Adipocyte (in vitro differentiated cells): ENCODE measurements at regions not wholly inside any gene's neighbourhood (a gene's known extent, or its start where the extent isn't known, plus 50 kb on each side); places are given as distances from the start of the nearest gene placed in this dataset.
"Not testable (repeated sequence)": the region's sequence is repeated elsewhere in the genome, so short reads cannot be mapped to it uniquely, and the experiment has no call there.

Experiments
- DNase-seq: peaks from one replicate; pipeline ENCODE4 v3.0.0-alpha.2; 2015; ENCODE audit warnings: low read depth
- H3K27me3 ChIP-seq: replicated peaks from 2 replicates; pipeline ENCODE4 v1.7.0; 2013; ENCODE audit warnings: mild to moderate bottlenecking, low read length, moderate library complexity; ENCODE audit not compliant: control insufficient read depth, insufficient read depth
- H3K36me3 ChIP-seq: 2 replicates; pipeline ENCODE4 v1.7.0; 2013; ENCODE audit warnings: low read length, mild to moderate bottlenecking, moderate library complexity; ENCODE audit not compliant: control insufficient read depth, insufficient read depth, severe bottlenecking
- H3K4me1 ChIP-seq: 2 replicates; pipeline ENCODE4 v1.7.0; 2013; ENCODE audit warnings: mild to moderate bottlenecking, low read length, moderate library complexity; ENCODE audit not compliant: control insufficient read depth, insufficient read depth
- H3K4me3 ChIP-seq: 2 replicates; pipeline ENCODE4 v1.7.0; 2013; ENCODE audit warnings: mild to moderate bottlenecking, low read length, moderate library complexity
- H3K9ac ChIP-seq: 2 replicates; pipeline ENCODE4 v1.7.0; 2013; ENCODE audit warnings: mild to moderate bottlenecking, low read length, moderate library complexity
- H3K9me3 ChIP-seq: 2 replicates; pipeline ENCODE4 v1.7.0; 2013; ENCODE audit warnings: mild to moderate bottlenecking, low read length, moderate library complexity; ENCODE audit not compliant: control insufficient read depth

DNA sequence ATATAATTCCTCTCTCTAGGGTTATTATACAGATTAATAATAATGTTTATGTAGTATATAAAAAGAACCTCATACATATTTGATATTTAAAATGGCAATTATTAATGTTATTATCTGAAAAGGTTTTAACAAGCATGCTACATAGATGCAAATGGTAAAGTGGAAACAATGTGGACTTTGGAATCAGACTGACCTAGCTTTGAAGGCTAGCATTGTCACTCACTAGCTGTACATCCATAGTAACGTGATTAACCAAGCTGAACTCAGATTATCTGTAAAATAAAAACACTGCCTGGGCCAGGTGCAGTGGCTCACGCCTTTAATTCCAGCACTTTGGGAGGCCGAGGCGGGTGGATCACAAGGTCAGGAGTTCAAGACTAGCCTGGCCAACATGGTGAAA lies 233.7 kb upstream of the SPRY1 start:
- H3K9me3 ChIP-seq = no peaks in the 10 kb centered on the region
- DNase-seq = no peak
- H3K4me3 ChIP-seq = no peak overlapping the region
- H3K36me3 ChIP-seq = no peaks in the 10 kb centered on the region
- peaks cover under 1% of the 10 kb centered on the region for H3K4me1 ChIP-seq
- no peak overlapping the region for H3K9ac ChIP-seq
- no peaks in the 10 kb centered on the region for H3K27me3 ChIP-seq

DNA sequence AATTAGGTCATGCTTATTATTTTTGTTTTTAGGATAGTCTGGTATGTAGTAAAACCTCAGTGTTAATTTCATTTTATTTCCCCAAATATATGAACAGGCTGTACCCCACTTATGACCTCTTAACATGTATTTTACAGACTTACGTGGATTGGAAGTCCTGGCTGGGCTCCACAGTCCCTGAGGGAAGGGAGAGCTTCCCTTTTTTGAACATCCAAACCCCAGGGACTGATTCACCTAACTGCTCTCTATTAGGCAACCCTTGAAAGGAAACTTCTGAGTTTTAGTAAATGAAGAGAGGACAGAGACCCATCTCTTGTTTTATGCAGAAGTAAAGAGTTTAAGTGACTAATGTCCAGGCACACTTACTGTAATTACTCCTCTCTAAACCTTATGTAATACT lies 233.1 kb upstream of the SPRY1 start:
- H3K9ac ChIP-seq = no peak overlapping the region

DNA sequence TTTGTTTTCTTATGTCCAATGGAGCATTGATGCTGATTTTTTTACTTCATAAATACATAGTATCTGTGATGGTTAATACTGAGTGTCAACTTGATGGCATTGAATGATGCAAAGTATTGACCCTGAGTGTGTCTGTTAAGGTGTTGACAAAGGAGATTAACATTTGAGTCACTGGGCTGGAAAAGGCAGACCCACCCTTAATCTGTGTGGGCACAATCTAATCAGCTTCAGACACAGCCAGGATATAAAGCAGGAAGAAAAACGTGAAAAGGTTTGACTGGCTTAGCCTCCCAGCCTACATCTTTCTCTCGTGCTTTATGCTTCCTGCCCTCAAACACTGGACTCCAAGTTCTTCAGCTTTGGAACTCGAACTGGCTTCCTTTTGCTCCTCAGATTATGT lies 230.6 kb upstream of the SPRY1 start:
- H3K9ac ChIP-seq = no peak overlapping the region
- H3K4me3 ChIP-seq = no peak overlapping the region
- H3K36me3 ChIP-seq = no peaks in the 10 kb centered on the region
- no peaks in the 10 kb centered on the region for H3K27me3 ChIP-seq
- no peak for DNase-seq
- H3K4me1 ChIP-seq = peaks cover 3% of the 10 kb centered on the region
- H3K9me3 ChIP-seq = no peaks in the 10 kb centered on the region

More for the DNA sequence above, 233.1 kb upstream of the SPRY1 start:
- DNase-seq = no peak
- Histone ChIP-seq H3K4me3 (no peak overlapping the region), H3K9me3 (no peaks in the 10 kb centered on the region), H3K4me1 (peaks cover 3% of the 10 kb centered on the region), H3K36me3 (no peaks in the 10 kb centered on the region), H3K27me3 (no peaks in the 10 kb centered on the region)

DNA sequence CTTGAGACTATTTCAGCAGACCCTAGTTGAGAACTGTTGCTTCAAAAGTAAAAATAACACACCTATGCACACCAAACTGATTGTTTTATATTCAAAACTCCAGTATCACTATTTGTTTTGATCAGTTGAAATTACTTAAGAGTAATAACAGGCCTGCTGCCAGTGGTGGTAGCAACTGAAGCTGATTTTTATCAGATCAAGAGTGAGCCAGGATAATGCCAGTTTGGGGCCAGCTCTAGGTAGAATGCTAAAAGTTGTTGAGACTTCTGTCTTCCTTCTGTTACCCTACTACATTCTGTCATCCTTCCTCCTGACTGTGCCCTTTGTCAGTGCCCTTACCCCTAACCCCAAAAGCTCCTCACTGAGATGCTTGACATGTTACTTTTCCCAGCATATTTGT lies 228.7 kb upstream of the SPRY1 start:
- Histone ChIP-seq H3K4me1 (peaks cover 3% of the 10 kb centered on the region), H3K27me3 (no peaks in the 10 kb centered on the region), H3K4me3 (no peak overlapping the region), H3K9me3 (no peaks in the 10 kb centered on the region), H3K9ac (no peak overlapping the region), H3K36me3 (no peaks in the 10 kb centered on the region)
- no peak for DNase-seq

DNA sequence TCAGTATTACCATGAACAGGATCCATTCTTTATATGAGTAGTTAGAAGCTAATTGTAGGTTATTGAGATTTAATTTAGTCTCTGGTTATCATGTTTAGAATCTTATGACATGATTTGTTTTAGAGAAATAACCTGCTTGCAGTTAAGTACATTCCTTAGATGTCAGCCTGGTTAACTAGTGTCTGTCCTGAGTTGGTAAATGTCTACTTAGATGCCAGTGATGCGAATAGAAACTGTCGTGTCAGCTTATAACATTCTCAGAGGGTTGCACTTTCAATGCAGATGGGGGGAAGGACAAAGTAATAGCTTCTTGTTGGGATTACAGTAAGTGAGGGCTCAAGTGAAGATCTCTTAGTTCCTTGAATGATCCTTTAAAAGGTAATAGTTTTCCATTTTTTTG lies 227.8 kb upstream of the SPRY1 start:
- H3K4me3 ChIP-seq = no peak overlapping the region
- no peaks in the 10 kb centered on the region for H3K36me3 ChIP-seq
- H3K4me1 ChIP-seq = peaks cover 3% of the 10 kb centered on the region
- DNase-seq = peak; percentile 6
- H3K9me3 ChIP-seq = peaks cover 3% of the 10 kb centered on the region
- H3K9ac ChIP-seq = no peak overlapping the region
- H3K27me3 ChIP-seq = no peaks in the 10 kb centered on the region

DNA sequence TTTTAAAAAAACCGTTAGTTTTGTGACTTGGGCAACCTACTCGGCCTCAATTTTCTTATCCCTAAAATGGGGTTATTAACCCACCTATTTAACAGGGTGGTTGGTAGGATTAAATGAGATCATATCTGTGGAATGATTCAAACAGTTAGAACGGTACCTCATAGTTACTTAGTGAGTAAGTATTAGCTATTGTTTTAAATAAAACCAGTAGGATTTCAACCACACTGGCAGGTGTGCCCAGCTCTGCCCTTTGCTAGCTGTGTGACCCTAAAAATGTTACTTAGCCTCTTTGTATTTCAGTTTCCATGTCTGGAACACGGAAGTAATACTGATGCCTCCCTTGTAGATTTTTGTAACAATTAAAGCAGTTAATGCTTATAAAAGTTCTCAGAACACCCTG lies 225.8 kb upstream of the SPRY1 start:
- Histone ChIP-seq H3K9ac (no peak overlapping the region), H3K9me3 (peaks cover 8% of the 10 kb centered on the region), H3K4me1 (peaks cover 3% of the 10 kb centered on the region), H3K4me3 (no peak overlapping the region), H3K36me3 (no peaks in the 10 kb centered on the region), H3K27me3 (no peaks in the 10 kb centered on the region)
- no peak for DNase-seq

DNA sequence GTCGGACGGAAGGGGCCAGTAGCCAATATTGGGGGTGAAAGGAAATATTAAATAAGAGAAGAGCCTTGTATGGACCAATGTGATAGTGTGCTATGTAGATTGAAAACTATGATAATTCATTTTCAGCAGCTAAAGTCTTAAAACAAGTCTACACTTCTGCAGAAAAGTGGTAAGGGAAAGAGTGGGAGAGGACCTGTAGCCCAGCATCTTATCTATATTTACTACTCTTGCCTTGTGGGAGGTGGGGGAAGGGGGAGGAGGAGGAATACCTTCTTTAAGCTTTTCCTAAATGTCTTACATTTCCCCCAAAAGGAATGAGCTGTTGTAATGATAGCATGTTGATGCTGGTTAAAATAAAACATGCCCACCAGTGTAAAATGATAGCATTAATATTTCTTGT lies 220.0 kb upstream of the SPRY1 start:
- no peaks in the 10 kb centered on the region for H3K4me1 ChIP-seq
- no peak for DNase-seq
- H3K4me3 ChIP-seq = no peak overlapping the region
- H3K36me3 ChIP-seq = no peaks in the 10 kb centered on the region
- H3K27me3 ChIP-seq = no peaks in the 10 kb centered on the region
- H3K9ac ChIP-seq = no peak overlapping the region
- peaks cover 8% of the 10 kb centered on the region for H3K9me3 ChIP-seq

DNA sequence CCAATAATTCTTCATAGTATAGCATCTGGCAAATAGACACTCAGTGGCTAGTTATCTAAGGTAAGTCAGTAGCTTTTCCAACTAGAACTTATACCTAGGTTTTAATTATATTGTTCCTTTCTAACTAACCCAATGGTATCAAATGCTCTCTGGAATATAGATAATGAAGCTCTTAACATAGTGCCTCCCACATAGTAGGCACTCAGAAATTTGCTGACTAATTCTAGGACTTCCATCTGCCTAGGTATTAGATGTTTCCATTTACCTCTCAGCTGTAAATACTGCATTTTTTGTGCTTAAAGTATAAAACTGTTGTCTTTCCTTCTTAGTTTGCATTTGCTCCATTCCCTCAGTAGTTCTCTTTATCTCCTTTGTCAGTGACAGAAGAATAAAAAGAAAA lies 214.3 kb upstream of the SPRY1 start:
- Histone ChIP-seq H3K4me3 (no peak overlapping the region), H3K36me3 (no peaks in the 10 kb centered on the region), H3K9ac (no peak overlapping the region), H3K4me1 (no peaks in the 10 kb centered on the region), H3K9me3 (no peaks in the 10 kb centered on the region), H3K27me3 (no peaks in the 10 kb centered on the region)
- no peak for DNase-seq

DNA sequence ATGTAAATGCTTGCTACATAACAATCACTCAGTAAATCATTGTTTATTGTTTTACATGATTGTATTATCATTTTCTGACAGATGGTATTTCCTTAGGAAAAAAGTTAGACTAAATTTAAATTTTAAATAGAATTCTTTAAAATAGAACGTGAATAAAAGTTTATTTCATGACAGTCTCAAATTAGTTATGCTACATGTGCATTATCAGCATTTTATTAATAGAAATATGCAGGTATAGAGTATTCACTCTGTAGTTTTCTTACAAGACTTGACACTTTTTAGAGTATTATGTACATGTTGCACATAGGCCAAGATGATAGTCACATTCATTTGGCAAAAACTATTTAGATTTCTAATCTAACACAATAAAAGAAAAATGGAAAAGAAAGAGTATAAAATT lies 213.3 kb upstream of the SPRY1 start:
- no peaks in the 10 kb centered on the region for H3K9me3 ChIP-seq
- H3K36me3 ChIP-seq = no peaks in the 10 kb centered on the region
- no peaks in the 10 kb centered on the region for H3K27me3 ChIP-seq
- no peak overlapping the region for H3K9ac ChIP-seq
- no peak overlapping the region for H3K4me3 ChIP-seq
- no peak for DNase-seq
- H3K4me1 ChIP-seq = no peaks in the 10 kb centered on the region

DNA sequence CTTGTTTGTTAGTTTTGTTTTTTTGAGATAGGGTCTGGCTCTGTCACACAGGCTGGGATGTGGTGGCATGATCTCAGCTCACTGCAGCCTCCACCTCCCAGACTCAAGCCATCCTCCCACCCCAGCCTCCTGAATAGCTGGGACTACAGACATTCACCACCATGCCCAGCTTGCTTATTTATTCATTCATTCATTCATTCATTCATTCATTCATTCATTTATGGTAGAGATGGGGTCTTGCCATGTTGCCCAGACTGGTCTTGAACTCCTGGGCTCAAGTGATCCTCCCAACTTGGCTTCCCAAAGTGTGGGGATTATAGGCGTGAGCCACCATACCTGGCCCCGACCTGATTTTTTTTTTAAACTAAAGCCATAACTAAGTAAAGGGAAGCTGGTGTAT lies 212.8 kb upstream of the SPRY1 start:
- not testable (repeated sequence) for DNase-seq, H3K36me3 ChIP-seq, H3K9me3 ChIP-seq

DNA sequence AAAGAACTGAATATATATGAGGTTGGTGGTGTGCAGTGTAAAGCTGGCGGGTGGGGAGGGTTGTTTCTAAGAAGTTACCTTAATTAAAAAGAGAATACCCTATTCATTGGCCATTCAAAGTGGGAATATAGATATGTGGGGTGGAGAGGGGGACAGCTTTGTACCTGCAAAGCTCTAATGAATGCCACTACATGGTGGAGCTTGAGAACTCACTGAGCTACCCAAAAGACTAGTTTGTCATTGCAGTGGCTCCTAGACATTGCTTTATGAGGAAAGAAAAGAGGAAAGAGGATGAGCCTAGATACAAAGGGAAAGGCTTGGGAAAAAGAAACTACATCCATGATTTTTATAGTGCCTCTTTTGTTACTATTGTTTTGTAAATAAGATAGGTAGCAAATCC lies 209.9 kb upstream of the SPRY1 start:
- H3K4me3 ChIP-seq = no peak overlapping the region
- H3K36me3 ChIP-seq = no peaks in the 10 kb centered on the region
- H3K9ac ChIP-seq = no peak overlapping the region
- no peaks in the 10 kb centered on the region for H3K27me3 ChIP-seq
- H3K9me3 ChIP-seq = no peaks in the 10 kb centered on the region
- no peak for DNase-seq
- H3K4me1 ChIP-seq = no peaks in the 10 kb centered on the region

More for the DNA sequence above, 212.8 kb upstream of the SPRY1 start:
- not testable (repeated sequence) for H3K4me3 ChIP-seq, H3K27me3 ChIP-seq, H3K9ac ChIP-seq, H3K4me1 ChIP-seq

DNA sequence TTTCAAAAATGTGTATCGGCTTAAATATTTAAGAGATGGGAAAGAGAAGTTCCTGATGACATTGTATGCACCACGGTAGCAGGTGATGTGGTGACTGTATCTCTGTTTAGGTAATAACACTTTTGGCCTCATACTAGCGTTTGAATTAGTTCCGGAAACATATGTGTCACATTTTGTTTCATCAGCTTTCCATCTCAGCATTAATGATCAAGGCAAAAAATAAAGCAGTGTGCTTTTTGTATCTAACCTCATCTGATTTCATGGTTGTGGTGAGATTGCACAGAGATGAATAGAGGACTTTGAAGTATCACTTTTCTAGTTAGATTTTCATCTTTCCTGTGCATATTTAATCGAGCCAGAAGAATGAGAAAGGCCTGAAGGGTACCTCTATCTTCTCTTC lies 206.4 kb upstream of the SPRY1 start:
- no peaks in the 10 kb centered on the region for H3K36me3 ChIP-seq
- H3K4me3 ChIP-seq = no peak overlapping the region
- DNase-seq = no peak
- H3K4me1 ChIP-seq = peaks cover 4% of the 10 kb centered on the region
- no peak overlapping the region for H3K9ac ChIP-seq
- H3K9me3 ChIP-seq = no peaks in the 10 kb centered on the region
- H3K27me3 ChIP-seq = no peaks in the 10 kb centered on the region
